ENCODE measurements at regions not wholly inside any gene's neighbourhood (a gene's known extent, or its start where the extent isn't known, plus 50 kb on each side); places are given as distances from the start of the nearest gene placed in this dataset.

DNA sequence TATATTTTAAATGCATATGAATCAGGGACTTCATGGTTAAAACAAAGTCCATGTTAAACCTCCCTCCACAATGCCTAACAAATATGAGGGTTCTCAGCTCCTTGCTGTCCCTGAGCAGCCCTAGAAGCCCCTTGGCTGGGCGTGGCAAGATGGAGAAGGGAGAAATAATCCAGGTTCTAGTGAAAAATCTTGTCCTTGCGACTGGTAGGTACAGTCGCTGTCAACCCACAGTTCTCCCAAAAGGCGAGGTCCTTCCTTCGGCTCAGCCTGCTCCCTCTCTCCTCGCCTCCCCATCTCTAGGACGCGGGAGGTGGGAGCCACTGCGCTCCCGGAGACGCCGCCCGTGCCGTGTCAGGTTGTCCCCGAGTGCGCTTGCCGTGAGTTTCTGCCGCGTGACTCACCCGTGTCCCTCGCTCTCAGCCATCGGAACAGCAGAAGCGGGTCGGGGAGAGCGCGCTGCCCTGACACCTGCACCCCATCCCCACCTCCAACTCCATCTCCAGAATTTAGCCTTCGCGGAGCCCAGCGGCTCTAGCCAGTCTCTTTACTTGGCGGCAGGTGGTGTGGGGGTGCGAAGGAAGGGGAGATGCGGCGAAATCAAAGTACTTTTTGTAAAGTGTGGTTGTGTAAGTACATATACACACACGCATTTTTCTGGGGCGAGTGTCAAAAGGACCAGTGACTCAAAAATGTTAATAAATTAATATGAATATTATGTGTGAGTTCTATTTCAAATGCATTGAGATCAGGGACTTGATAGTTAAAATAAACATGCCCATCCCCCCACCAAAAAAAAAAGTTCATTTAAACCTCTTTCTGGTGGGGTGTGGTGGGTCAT lies 65.1 kb upstream of the TMEM17 start:
- DNase-seq, result peak; percentile 7
- H4K5ac ChIP-seq (ENCODE audit: low read length), result no peak overlapping the region
- no peak overlapping the region for H3K18ac ChIP-seq (ENCODE audit: low read length)
- H3K9ac ChIP-seq (ENCODE audit: low read length), result no peak overlapping the region
- H2BK120ac ChIP-seq (ENCODE audit: low read depth, low read length), result no peak overlapping the region
- no peak overlapping the region for H3K4ac ChIP-seq (ENCODE audit: low read depth, low read length)
- H2BK15ac ChIP-seq (replicated peaks; ENCODE audit: low read depth), result no peak overlapping the region
- H3K79me2 ChIP-seq (ENCODE audit: control insufficient read depth, insufficient read depth, low read length), result no peaks in the 10 kb centered on the region
- H3K23ac ChIP-seq (ENCODE audit: low read length), result no peak overlapping the region
- no peak overlapping the region for H2BK5ac ChIP-seq (ENCODE audit: low read length)
- WGBS (ENCODE audit: extremely low coverage, insufficient coverage, low lambda C conversion rate), result no CpG with 5 or more reads among the region's 35 CpGs
- H2AK5ac ChIP-seq (ENCODE audit: low read length), result no peak overlapping the region
- no peak overlapping the region for H3K27ac ChIP-seq (ENCODE audit: low read depth, low read length)
- no peak overlapping the region for H3K56ac ChIP-seq (ENCODE audit: low read length)
- no peaks in the 10 kb centered on the region for H3K36me3 ChIP-seq (ENCODE audit: control insufficient read depth, insufficient read depth, low read length)
- no peaks in the 10 kb centered on the region for H3K27me3 ChIP-seq (ENCODE audit: insufficient read depth, low read length, poor library complexity)
- H3K4me1 ChIP-seq (ENCODE audit: control insufficient read depth, low read depth, low read length), result no peaks in the 10 kb centered on the region
- no peaks in the 10 kb centered on the region for H3K79me1 ChIP-seq (ENCODE audit: low read length)
- no peak overlapping the region for H4K8ac ChIP-seq (ENCODE audit: low read depth, low read length)
- peak overlapping the region; percentile 57 for H3K4me2 ChIP-seq (ENCODE audit: low read length)
- H3K4me3 ChIP-seq (ENCODE audit: low read length), result no peak overlapping the region

DNA sequence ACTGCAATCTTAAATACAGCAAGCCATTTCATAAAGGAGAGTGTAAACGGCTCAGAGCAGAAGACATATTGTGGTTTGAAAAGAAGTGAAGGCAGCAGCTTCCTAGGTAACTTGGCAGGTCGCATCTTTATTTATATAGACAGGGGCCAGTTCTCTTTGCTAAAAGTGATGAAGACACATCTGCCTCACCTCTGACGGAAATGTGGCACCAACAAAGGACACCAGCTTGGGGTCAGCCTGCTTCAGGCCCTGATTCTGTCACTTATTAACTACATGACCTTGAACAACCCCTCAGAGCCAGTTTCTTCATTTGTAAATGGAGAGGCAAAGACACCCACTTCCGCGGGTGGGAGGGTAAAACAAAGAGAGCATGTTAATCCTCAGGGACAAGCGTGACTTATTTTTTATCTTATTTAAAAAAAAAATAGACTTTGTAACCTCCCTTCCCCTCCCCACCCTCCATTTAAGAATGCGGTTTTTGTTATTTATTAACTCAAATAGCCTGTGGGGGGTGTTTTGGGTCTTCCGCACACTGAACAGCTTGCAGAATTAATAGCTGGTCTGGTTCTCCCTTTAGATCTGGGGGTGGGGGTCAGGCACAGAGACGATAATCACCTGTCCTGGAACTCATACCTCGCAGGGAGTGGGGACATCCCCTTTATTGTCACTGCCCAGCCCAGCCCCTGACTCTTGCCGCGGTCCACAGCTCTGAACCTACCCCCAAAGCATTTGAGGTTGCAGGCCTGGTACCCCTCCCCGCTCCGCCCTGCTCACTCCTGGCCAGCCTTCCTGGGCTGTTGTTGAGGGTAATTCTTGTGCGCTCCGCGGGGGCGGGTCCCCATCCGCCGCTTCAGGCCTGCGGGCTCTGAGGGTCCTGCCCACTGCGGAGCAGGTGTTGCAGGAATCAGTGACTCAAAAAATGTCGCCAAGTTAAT lies 64.2 kb upstream of the TMEM17 start:
- H3K4ac ChIP-seq (ENCODE audit: low read depth, low read length), result no peak overlapping the region
- no peak overlapping the region for H3K9ac ChIP-seq (ENCODE audit: low read length)
- H4K8ac ChIP-seq (ENCODE audit: low read depth, low read length), result no peak overlapping the region
- H2BK120ac ChIP-seq (ENCODE audit: low read depth, low read length), result no peak overlapping the region
- no peak overlapping the region for H3K18ac ChIP-seq (ENCODE audit: low read length)
- H2BK5ac ChIP-seq (ENCODE audit: low read length), result no peak overlapping the region
- H3K23ac ChIP-seq (ENCODE audit: low read length), result no peak overlapping the region
- no peaks in the 10 kb centered on the region for H3K79me2 ChIP-seq (ENCODE audit: control insufficient read depth, insufficient read depth, low read length)
- no peak overlapping the region for H3K27ac ChIP-seq (ENCODE audit: low read depth, low read length)
- H2AK5ac ChIP-seq (ENCODE audit: low read length), result no peak overlapping the region
- peak; percentile 5 for DNase-seq
- no CpG with 5 or more reads among the region's 23 CpGs for WGBS (ENCODE audit: extremely low coverage, insufficient coverage, low lambda C conversion rate)
- H3K36me3 ChIP-seq (ENCODE audit: control insufficient read depth, insufficient read depth, low read length), result no peaks in the 10 kb centered on the region
- H3K4me2 ChIP-seq (ENCODE audit: low read length), result no peak overlapping the region
- H3K79me1 ChIP-seq (ENCODE audit: low read length), result no peaks in the 10 kb centered on the region
- no peak overlapping the region for H4K5ac ChIP-seq (ENCODE audit: low read length)
- no peak overlapping the region for H2BK15ac ChIP-seq (replicated peaks; ENCODE audit: low read depth)
- H3K4me1 ChIP-seq (ENCODE audit: control insufficient read depth, low read depth, low read length), result no peaks in the 10 kb centered on the region
- H3K56ac ChIP-seq (ENCODE audit: low read length), result no peak overlapping the region
- no peak overlapping the region for H3K4me3 ChIP-seq (ENCODE audit: low read length)
- H3K27me3 ChIP-seq (ENCODE audit: insufficient read depth, low read length, poor library complexity), result no peaks in the 10 kb centered on the region

GRCh38 chr2:62568983-62569837 lies 63.2 kb upstream of the TMEM17 start:
- Histone ChIP-seq H3K56ac (ENCODE audit: low read length) (no peak overlapping the region), H4K5ac (ENCODE audit: low read length) (no peak overlapping the region), H2AK5ac (ENCODE audit: low read length) (no peak overlapping the region), H3K27ac (ENCODE audit: low read depth, low read length) (no peak overlapping the region), H3K23ac (ENCODE audit: low read length) (no peak overlapping the region), H3K79me2 (ENCODE audit: control insufficient read depth, insufficient read depth, low read length) (no peaks in the 10 kb centered on the region), H3K4me1 (ENCODE audit: control insufficient read depth, low read depth, low read length) (no peaks in the 10 kb centered on the region), H3K27me3 (ENCODE audit: insufficient read depth, low read length, poor library complexity) (no peaks in the 10 kb centered on the region), H3K79me1 (ENCODE audit: low read length) (no peaks in the 10 kb centered on the region), H3K9ac (ENCODE audit: low read length) (no peak overlapping the region), H2BK5ac (ENCODE audit: low read length) (no peak overlapping the region), H3K4ac (ENCODE audit: low read depth, low read length) (no peak overlapping the region), H3K4me2 (ENCODE audit: low read length) (no peak overlapping the region), H2BK120ac (ENCODE audit: low read depth, low read length) (no peak overlapping the region), H3K18ac (ENCODE audit: low read length) (no peak overlapping the region), H3K36me3 (ENCODE audit: control insufficient read depth, insufficient read depth, low read length) (no peaks in the 10 kb centered on the region), H3K4me3 (ENCODE audit: low read length) (no peak overlapping the region), H2BK15ac (replicated peaks; ENCODE audit: low read depth) (no peak overlapping the region), H4K8ac (ENCODE audit: low read depth, low read length) (no peak overlapping the region)
- DNase-seq, result no peak
- WGBS (ENCODE audit: extremely low coverage, insufficient coverage, low lambda C conversion rate), result no CpG with 5 or more reads among the region's 5 CpGs

GRCh38 chr2:62568074-62568473 lies 62.1 kb upstream of the TMEM17 start:
- H3K9ac ChIP-seq (ENCODE audit: low read length), result no peak overlapping the region
- no peaks in the 10 kb centered on the region for H3K36me3 ChIP-seq (ENCODE audit: control insufficient read depth, insufficient read depth, low read length)
- H3K27ac ChIP-seq (ENCODE audit: low read depth, low read length), result no peak overlapping the region
- no CpG with 5 or more reads among the region's 1 CpG for WGBS (ENCODE audit: extremely low coverage, insufficient coverage, low lambda C conversion rate)
- H2BK15ac ChIP-seq (replicated peaks; ENCODE audit: low read depth), result no peak overlapping the region
- no peak for DNase-seq
- H2AK5ac ChIP-seq (ENCODE audit: low read length), result no peak overlapping the region
- H3K27me3 ChIP-seq (ENCODE audit: insufficient read depth, low read length, poor library complexity), result no peaks in the 10 kb centered on the region
- H3K79me1 ChIP-seq (ENCODE audit: low read length), result no peaks in the 10 kb centered on the region
- no peak overlapping the region for H3K4me2 ChIP-seq (ENCODE audit: low read length)
- no peak overlapping the region for H3K4ac ChIP-seq (ENCODE audit: low read depth, low read length)
- H3K4me1 ChIP-seq (ENCODE audit: control insufficient read depth, low read depth, low read length), result no peaks in the 10 kb centered on the region
- no peak overlapping the region for H3K18ac ChIP-seq (ENCODE audit: low read length)
- no peak overlapping the region for H4K5ac ChIP-seq (ENCODE audit: low read length)
- no peak overlapping the region for H4K8ac ChIP-seq (ENCODE audit: low read depth, low read length)
- H3K23ac ChIP-seq (ENCODE audit: low read length), result no peak overlapping the region
- no peaks in the 10 kb centered on the region for H3K79me2 ChIP-seq (ENCODE audit: control insufficient read depth, insufficient read depth, low read length)
- no peak overlapping the region for H2BK120ac ChIP-seq (ENCODE audit: low read depth, low read length)
- H2BK5ac ChIP-seq (ENCODE audit: low read length), result no peak overlapping the region
- no peak overlapping the region for H3K56ac ChIP-seq (ENCODE audit: low read length)
- no peak overlapping the region for H3K4me3 ChIP-seq (ENCODE audit: low read length)

DNA sequence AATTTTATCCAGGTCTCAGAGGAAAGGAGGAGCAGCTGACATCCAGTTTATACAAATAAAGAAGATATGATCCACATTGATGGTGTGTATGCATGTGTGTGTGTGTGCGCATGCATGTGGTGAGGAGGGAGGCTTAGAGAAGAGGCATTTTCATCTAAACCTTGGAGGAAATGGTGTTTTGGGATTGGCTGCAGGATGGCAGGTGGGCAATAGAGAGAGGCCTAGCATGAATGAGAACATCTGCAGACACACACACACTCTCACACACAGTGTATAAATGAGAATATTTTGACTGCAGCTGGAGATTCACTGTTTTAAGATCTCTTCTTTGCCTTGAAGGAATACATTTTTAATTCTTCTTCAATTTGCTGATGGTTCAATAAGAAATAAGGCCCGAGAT lies 61.7 kb upstream of the TMEM17 start:
- Histone ChIP-seq H4K5ac (ENCODE audit: low read length) (no peak overlapping the region), H3K9ac (ENCODE audit: low read length) (no peak overlapping the region), H3K79me1 (ENCODE audit: low read length) (no peaks in the 10 kb centered on the region), H2AK5ac (ENCODE audit: low read length) (no peak overlapping the region), H3K4ac (ENCODE audit: low read depth, low read length) (no peak overlapping the region), H3K4me2 (ENCODE audit: low read length) (no peak overlapping the region), H3K79me2 (ENCODE audit: control insufficient read depth, insufficient read depth, low read length) (no peaks in the 10 kb centered on the region), H3K27me3 (ENCODE audit: insufficient read depth, low read length, poor library complexity) (no peaks in the 10 kb centered on the region), H3K23ac (ENCODE audit: low read length) (no peak overlapping the region), H2BK15ac (replicated peaks; ENCODE audit: low read depth) (no peak overlapping the region), H3K4me3 (ENCODE audit: low read length) (no peak overlapping the region), H4K8ac (ENCODE audit: low read depth, low read length) (no peak overlapping the region), H3K4me1 (ENCODE audit: control insufficient read depth, low read depth, low read length) (no peaks in the 10 kb centered on the region), H3K36me3 (ENCODE audit: control insufficient read depth, insufficient read depth, low read length) (no peaks in the 10 kb centered on the region), H3K18ac (ENCODE audit: low read length) (no peak overlapping the region), H3K27ac (ENCODE audit: low read depth, low read length) (no peak overlapping the region), H2BK5ac (ENCODE audit: low read length) (no peak overlapping the region), H3K56ac (ENCODE audit: low read length) (no peak overlapping the region), H2BK120ac (ENCODE audit: low read depth, low read length) (no peak overlapping the region)
- WGBS (ENCODE audit: extremely low coverage, insufficient coverage, low lambda C conversion rate), result no CpG with 5 or more reads among the region's 2 CpGs
- DNase-seq, result no peak

Data from mesendoderm (in vitro differentiated cells).